HCT116 (cell line): ENCODE measurements at regions not wholly inside any gene's neighbourhood (a gene's known extent, or its start where the extent isn't known, plus 50 kb on each side); places are given as distances from the start of the nearest gene placed in this dataset.

ENCODE experiments used
- ATAC-seq: fragments of 200-7000 bp; cut with Tn5 transposase; 2 replicates; pipeline ENCODE4 v1.9.1; 2020; ENCODE audit warnings: mild to moderate bottlenecking, moderate library complexity
- BruUV-seq: library from RNA; stranded (reverse); fragments of 400-500 nt; replicated peaks from 2 replicates; lab custom pipeline; 2021; lab: Mats Ljungman, UMichigan
- CTCF ChIA-PET: fragments of 300-600 bp; sonication (Branson Sonifier 250); formaldehyde crosslinking; loops from one replicate; lab custom pipeline; 2021; ENCODE audit warnings: antibody characterized with exemption; lab: Charles Lee
- POLR2A ChIA-PET: fragments of 300-600, 350-600 bp; sonication (Branson Sonifier 250); formaldehyde crosslinking; loops from one replicate; lab custom pipeline; 2021; ENCODE audit warnings: antibody characterized with exemption; lab: Charles Lee
- RAD21 ChIA-PET, 2 experiments: fragments of 300-600 bp; sonication (Branson Sonifier 250); formaldehyde crosslinking; loops; one replicate each; lab custom pipeline; 2023; ENCODE audit warnings: low total read pairs in 2 of 2; ENCODE audit not compliant: uncharacterized antibody in 2 of 2, unreplicated experiment in 2 of 2, low non-redundant PET in 1 of 2; lab: Charles Lee
- DNase-seq: peaks from one replicate; pipeline ENCODE4 v3.0.0-alpha.2; 2010; ENCODE audit warnings: low read depth, low spot score
- H2AFZ ChIP-seq: fragments of 200-600 bp; shearing (Covaris generic), sonication (generic); 2 replicates; pipeline ENCODE4 v1.6.1; 2017; ENCODE audit warnings: low read depth, mixed run types, mixed read lengths, antibody characterized with exemption, low read length; ENCODE audit not compliant: poor library complexity, severe bottlenecking
- H3K27ac ChIP-seq: 2 replicates; pipeline ENCODE4 v1.5.1; 2012; ENCODE audit warnings: low read depth, low read length
- H3K27me3 ChIP-seq: fragments of 200-600 bp; sonication (generic); 2 replicates; pipeline ENCODE4 v1.6.1; 2016; ENCODE audit warnings: mixed run types, low read length, mixed read lengths; ENCODE audit not compliant: insufficient read depth
- H3K36me3 ChIP-seq, 2 experiments: fragments of 200-500 bp in 1 of 2; fragments of 200-600 bp in 1 of 2; sonication (Bioruptor generic) in 1 of 2; sonication (generic) in 1 of 2; 2 replicates each; pipeline versions ENCODE4 v1.5.1 to v1.6.1; 2014 to 2016; ENCODE audit warnings: low read length in 2 of 2, inconsistent platforms in 1 of 2, mixed read lengths in 1 of 2, mixed run types in 1 of 2; ENCODE audit not compliant: insufficient read depth in 2 of 2, control insufficient read depth in 1 of 2
- H3K4me1 ChIP-seq, 2 experiments: fragments of 200-600 bp in 1 of 2; sonication (generic) in 1 of 2; 2 replicates each; pipeline versions ENCODE4 v1.5.1 to v1.6.1; 2012 to 2017; ENCODE audit warnings: low read length in 2 of 2, inconsistent platforms in 1 of 2, mild to moderate bottlenecking in 1 of 2, mixed read lengths in 1 of 2, mixed run types in 1 of 2, moderate library complexity in 1 of 2; ENCODE audit not compliant: insufficient read depth in 2 of 2, control insufficient read depth in 1 of 2
- H3K4me2 ChIP-seq: fragments of 200-600 bp; sonication (generic); 2 replicates; pipeline ENCODE4 v1.6.1; 2017; ENCODE audit warnings: mixed run types, low read length, mixed read lengths
- H3K4me3 ChIP-seq, 2 experiments: fragments of 200-600 bp in 1 of 2; sonication (generic) in 1 of 2; replicated peaks in 1 of 2; 2 replicates each; pipeline ENCODE4 v1.5.1; 2011 to 2016; ENCODE audit warnings: low read length in 2 of 2, control low read depth in 1 of 2, low read depth in 1 of 2, mild to moderate bottlenecking in 1 of 2, mixed read lengths in 1 of 2, mixed run types in 1 of 2
- H3K79me2 ChIP-seq: fragments of 200-600 bp; sonication (generic); 2 replicates; pipeline ENCODE4 v1.6.1; 2017; ENCODE audit warnings: mild to moderate bottlenecking, mixed run types, low read length, moderate library complexity, mixed read lengths; ENCODE audit not compliant: insufficient read depth
- H3K9ac ChIP-seq: fragments of 200-600 bp; sonication (generic); 2 replicates; pipeline ENCODE4 v1.6.1; 2016; ENCODE audit warnings: low read length, mixed read lengths
- H3K9me2 ChIP-seq: fragments of 200-600 bp; sonication (generic), shearing (Covaris generic); 2 replicates; pipeline ENCODE4 v1.6.1; 2017; ENCODE audit warnings: mixed run types, mild to moderate bottlenecking, moderate library complexity; ENCODE audit not compliant: insufficient read depth
- H3K9me3 ChIP-seq, 2 experiments: fragments of 200-500 bp in 1 of 2; fragments of 200-600 bp in 1 of 2; sonication (Bioruptor generic) in 1 of 2; sonication (generic) in 1 of 2; 2 replicates each; pipeline ENCODE4 v1.6.1; 2014 to 2017; ENCODE audit warnings: low read length in 2 of 2, mixed read lengths in 2 of 2, inconsistent platforms in 1 of 2, low read depth in 1 of 2, mild to moderate bottlenecking in 1 of 2, mixed run types in 1 of 2, moderate library complexity in 1 of 2; ENCODE audit not compliant: control insufficient read depth in 1 of 2, insufficient read depth in 1 of 2
- H4K20me1 ChIP-seq: fragments of 200-600 bp; sonication (generic), shearing (Covaris generic); 2 replicates; pipeline ENCODE4 v1.6.1; 2017; ENCODE audit warnings: mixed run types, mild to moderate bottlenecking, moderate library complexity; ENCODE audit not compliant: insufficient read depth
- EZH2 ChIP-seq: fragments of 200-600 bp; sonication (generic); IDR thresholded peaks from 2 replicates; pipeline ENCODE4 v1.6.1; 2017; ENCODE audit warnings: antibody characterized with exemption, mixed run types
- RAD21 ChIP-seq: IDR thresholded peaks from 2 replicates; pipeline ENCODE4 v1.6.1; 2012; ENCODE audit warnings: low read depth, mild to moderate bottlenecking
- REST ChIP-seq: IDR thresholded peaks from 2 replicates; pipeline ENCODE4 v1.6.1; 2012; ENCODE audit warnings: low read depth
- SP1 ChIP-seq: IDR thresholded peaks from 2 replicates; pipeline ENCODE4 v1.6.1; 2012; ENCODE audit warnings: low read depth
- intact Hi-C: fragments of 100-400 bp; cut with micrococcal nuclease; formaldehyde crosslinking; loops from 2 replicates; pipeline ENCODE4 v1.10.0; 2022

DNA sequence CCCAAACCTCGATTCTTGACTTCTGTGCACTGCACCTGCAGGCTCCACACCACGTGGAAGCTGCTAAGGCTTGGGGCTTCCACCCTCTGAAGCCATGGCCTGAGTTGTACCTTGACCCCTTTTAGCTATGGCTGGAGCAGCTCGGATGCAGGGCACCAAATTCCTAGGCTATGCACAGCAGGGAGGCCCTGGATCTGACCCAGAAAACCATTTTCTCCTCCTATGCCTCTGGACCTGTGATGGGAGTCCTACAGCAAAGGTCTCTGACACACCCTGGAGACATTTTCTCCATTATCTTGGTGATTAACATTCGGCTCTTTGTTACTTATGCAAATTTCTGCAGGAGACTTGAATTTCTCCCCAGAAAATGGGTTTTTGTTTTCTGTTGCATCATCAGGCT is 309.2 kb upstream of the DDI1 start:
- Histone ChIP-seq H3K4me2 (no peak overlapping the region), H3K27ac (no peak overlapping the region), H3K9ac (no peak overlapping the region), H3K9me2 (no peaks in the 10 kb centered on the region), H4K20me1 (no peaks in the 10 kb centered on the region), H2AFZ (no peak overlapping the region), H3K79me2 (no peaks in the 10 kb centered on the region), H3K4me3 (no peak overlapping the region), H3K27me3 (no peaks in the 10 kb centered on the region), H3K4me1 (no peaks in the 10 kb centered on the region), H3K36me3 (no peaks in the 10 kb centered on the region), H3K9me3 (no peaks in the 10 kb centered on the region)
- TF ChIP-seq EZH2 (no peak), SP1 (no peak), RAD21 (no peak), REST (no peak)
- ChIA-PET POLR2A (no interaction called here), RAD21 (no interaction called here), CTCF (no interaction called here)
- no peak for DNase-seq
- intact Hi-C loops = no loop called here
- no peak for ATAC-seq
- BruUV-seq = no TSS peak

DNA sequence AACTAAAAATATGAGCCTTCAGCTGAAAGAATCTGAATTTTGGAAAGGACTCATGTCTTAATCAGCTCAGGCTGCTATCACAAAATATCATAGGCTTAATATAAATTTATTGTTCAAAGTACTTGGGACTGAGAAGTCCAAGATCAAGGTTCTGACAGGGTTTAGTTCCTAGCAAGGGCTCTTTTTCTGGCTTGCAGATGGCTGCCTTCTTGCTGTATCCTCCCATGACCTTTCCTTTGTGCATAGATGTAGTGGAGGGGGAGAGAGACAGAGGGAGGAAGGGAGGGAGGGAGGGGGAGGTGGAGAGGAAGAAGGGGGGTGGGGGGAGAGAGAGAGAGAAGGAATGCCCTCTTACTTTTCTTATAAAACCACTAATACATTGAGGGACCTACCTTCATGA is 306.8 kb upstream of the DDI1 start:
- TF ChIP-seq RAD21 = no peak
- TF ChIP-seq, all 23 proteins: peak for 0
- Histone ChIP-seq H3K79me2 (no peaks in the 10 kb centered on the region), H3K9ac (no peak overlapping the region), H3K9me3 (no peaks in the 10 kb centered on the region), H3K9me2 (no peaks in the 10 kb centered on the region), H4K20me1 (no peaks in the 10 kb centered on the region), H2AFZ (no peak overlapping the region), H3K27ac (no peak overlapping the region), H3K36me3 (no peaks in the 10 kb centered on the region), H3K4me1 (no peaks in the 10 kb centered on the region), H3K27me3 (no peaks in the 10 kb centered on the region), H3K4me2 (no peak overlapping the region), H3K4me3 (no peak overlapping the region)
- RAD21 ChIA-PET = no interaction called here
- POLR2A ChIA-PET = no interaction called here
- CTCF ChIA-PET = no interaction called here
- DNase-seq (no peak), ATAC-seq (no peak)
- no TSS peak for BruUV-seq
- intact Hi-C loops = no loop called here
